KMS-11 (cell line): ENCODE measurements at regions not wholly inside any gene's neighbourhood (a gene's known extent, or its start where the extent isn't known, plus 50 kb on each side); places are given as distances from the start of the nearest gene placed in this dataset.

Source experiments
- H2AFZ ChIP-seq: fragments of 200-600 bp; sonication (generic); 2 replicates; pipeline ENCODE4 v1.6.1; 2016; ENCODE audit warnings: antibody characterized with exemption, mixed run types, low read depth
- H3K27ac ChIP-seq: fragments of 200-600 bp; sonication (generic); 2 replicates; pipeline ENCODE4 v1.6.1; 2016; ENCODE audit warnings: mild to moderate bottlenecking, mixed run types
- H3K27me3 ChIP-seq: fragments of 200-600 bp; sonication (generic); 2 replicates; pipeline ENCODE4 v1.6.1; 2017; ENCODE audit warnings: mild to moderate bottlenecking, low read depth, mixed run types, moderate library complexity; ENCODE audit not compliant: insufficient read depth
- H3K36me3 ChIP-seq: fragments of 200-600 bp; sonication (generic); 2 replicates; pipeline ENCODE4 v1.6.1; 2017; ENCODE audit warnings: mild to moderate bottlenecking, mixed run types; ENCODE audit not compliant: insufficient read depth
- H3K4me1 ChIP-seq: fragments of 200-600 bp; sonication (generic); 2 replicates; pipeline ENCODE4 v1.6.1; 2016; ENCODE audit warnings: mild to moderate bottlenecking, low read depth, mixed run types; ENCODE audit not compliant: poor library complexity, severe bottlenecking
- H3K4me2 ChIP-seq: fragments of 200-600 bp; sonication (generic); 2 replicates; pipeline ENCODE4 v1.7.0; 2016; ENCODE audit warnings: mild to moderate bottlenecking, mixed run types
- H3K4me3 ChIP-seq: fragments of 200-600 bp; sonication (generic); IDR thresholded peaks from 2 replicates; pipeline ENCODE4 v1.6.1; 2017; ENCODE audit warnings: low read depth, low read length, mixed read lengths; ENCODE audit not compliant: insufficient read depth
- H3K79me2 ChIP-seq: fragments of 200-600 bp; sonication (generic); 2 replicates; pipeline ENCODE4 v1.6.1; 2016; ENCODE audit warnings: low read depth, mixed run types; ENCODE audit not compliant: insufficient read depth
- H3K9ac ChIP-seq: fragments of 200-600 bp; sonication (generic); 2 replicates; pipeline ENCODE4 v1.6.1; 2016; ENCODE audit warnings: mild to moderate bottlenecking, mixed run types
- H4K20me1 ChIP-seq: fragments of 200-600 bp; sonication (generic); 2 replicates; pipeline ENCODE4 v1.6.1; 2016; ENCODE audit warnings: mild to moderate bottlenecking, mixed run types; ENCODE audit not compliant: insufficient read depth
- TF ChIP-seq, protein P1 (sequence below): fragments of 200-600 bp; sonication (generic); conservative IDR thresholded peaks from 2 replicates; pipeline ENCODE4 v1.6.1; 2017; ENCODE audit warnings: low read depth, mild to moderate bottlenecking, antibody characterized with exemption, low read length, moderate library complexity, mixed read lengths

DNA sequence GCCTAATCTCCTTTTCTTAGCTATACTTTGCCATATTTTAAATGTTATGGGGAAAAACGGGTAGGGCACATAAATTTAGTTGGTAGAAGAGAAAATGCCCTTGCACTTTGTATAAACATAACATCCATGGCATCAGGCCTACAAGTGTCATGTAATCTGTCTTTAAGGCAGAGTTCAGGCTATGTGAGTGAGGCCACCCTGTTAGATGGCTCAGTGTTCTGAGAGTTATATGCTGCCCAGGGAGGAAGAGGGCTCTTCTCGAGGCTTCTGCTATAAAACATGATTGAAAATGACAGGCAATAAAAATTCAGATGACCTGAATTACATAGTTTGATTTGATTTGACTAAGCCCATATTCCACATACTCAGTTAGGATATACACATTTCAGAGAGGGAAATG, 553.6 kb upstream of the MAP3K7 start:
- no peak overlapping the region for H3K9ac ChIP-seq
- H4K20me1 ChIP-seq = no peaks in the 10 kb centered on the region
- H3K36me3 ChIP-seq = no peaks in the 10 kb centered on the region
- H2AFZ ChIP-seq = no peak overlapping the region
- H3K27me3 ChIP-seq = no peaks in the 10 kb centered on the region
- H3K4me3 ChIP-seq = no peak overlapping the region
- no peaks in the 10 kb centered on the region for H3K79me2 ChIP-seq
- no peaks in the 10 kb centered on the region for H3K4me1 ChIP-seq
- H3K27ac ChIP-seq = no peak overlapping the region
- H3K4me2 ChIP-seq = no peak overlapping the region
- TF ChIP-seq, protein P1, sequence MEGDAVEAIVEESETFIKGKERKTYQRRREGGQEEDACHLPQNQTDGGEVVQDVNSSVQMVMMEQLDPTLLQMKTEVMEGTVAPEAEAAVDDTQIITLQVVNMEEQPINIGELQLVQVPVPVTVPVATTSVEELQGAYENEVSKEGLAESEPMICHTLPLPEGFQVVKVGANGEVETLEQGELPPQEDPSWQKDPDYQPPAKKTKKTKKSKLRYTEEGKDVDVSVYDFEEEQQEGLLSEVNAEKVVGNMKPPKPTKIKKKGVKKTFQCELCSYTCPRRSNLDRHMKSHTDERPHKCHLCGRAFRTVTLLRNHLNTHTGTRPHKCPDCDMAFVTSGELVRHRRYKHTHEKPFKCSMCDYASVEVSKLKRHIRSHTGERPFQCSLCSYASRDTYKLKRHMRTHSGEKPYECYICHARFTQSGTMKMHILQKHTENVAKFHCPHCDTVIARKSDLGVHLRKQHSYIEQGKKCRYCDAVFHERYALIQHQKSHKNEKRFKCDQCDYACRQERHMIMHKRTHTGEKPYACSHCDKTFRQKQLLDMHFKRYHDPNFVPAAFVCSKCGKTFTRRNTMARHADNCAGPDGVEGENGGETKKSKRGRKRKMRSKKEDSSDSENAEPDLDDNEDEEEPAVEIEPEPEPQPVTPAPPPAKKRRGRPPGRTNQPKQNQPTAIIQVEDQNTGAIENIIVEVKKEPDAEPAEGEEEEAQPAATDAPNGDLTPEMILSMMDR = no peak

DNA sequence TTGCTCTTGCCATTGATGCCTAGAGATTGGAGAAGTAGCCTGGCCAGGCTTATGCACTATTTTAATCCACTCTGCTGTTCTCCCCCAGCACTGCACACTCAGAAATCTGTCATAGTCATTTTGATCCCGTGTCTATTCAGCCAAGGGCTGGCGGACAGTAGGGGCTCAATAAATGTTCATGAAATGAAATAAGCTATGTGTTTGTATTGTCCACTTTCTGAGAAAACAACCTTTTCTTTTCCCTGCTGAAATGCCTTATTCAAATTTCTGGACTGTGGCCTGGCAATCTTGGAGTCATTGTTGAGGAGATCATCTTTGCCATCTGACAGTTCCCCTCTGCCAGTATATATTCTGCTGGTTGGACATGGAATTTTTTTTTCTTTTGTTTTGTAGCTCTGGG, 550.4 kb upstream of the MAP3K7 start:
- TF ChIP-seq, protein P1 = no peak
- Histone ChIP-seq H3K36me3 (no peaks in the 10 kb centered on the region), H2AFZ (no peak overlapping the region)

DNA sequence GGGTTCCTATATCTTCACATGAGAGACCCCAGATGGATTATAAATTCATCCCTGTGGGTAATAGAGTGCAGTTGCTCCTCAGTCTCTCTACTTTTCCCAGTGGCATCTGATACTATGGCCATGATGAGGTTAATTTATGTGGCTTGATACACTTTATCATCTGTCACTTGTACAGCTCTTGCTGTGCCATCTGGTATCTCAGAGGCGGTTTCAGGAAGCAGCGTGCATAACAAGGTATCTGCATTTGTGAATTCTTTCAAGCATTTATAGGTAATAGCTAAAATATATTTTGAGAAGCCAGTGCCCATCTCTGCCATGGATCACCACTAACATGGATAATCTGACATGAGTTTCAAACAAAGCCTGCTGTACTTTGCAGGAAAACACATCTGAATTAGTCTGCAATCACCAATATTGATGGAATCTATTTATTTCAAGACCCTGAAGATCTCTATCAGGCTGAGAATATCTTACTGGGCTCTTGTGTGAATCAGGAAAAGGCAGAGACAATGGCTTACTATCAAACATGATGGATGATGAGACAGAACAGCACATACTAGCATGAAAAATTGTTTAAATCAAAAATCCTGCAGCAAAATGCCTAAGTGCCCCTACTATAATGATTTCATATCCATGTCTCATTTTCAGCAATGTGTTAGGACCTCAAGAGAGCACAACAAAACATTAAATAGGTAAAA, 548.7 kb upstream of the MAP3K7 start:
- Histone ChIP-seq H3K9ac (no peak overlapping the region), H3K36me3 (no peaks in the 10 kb centered on the region), H3K4me1 (no peaks in the 10 kb centered on the region), H3K79me2 (no peaks in the 10 kb centered on the region), H2AFZ (no peak overlapping the region), H3K27ac (no peak overlapping the region), H3K27me3 (no peaks in the 10 kb centered on the region), H4K20me1 (no peaks in the 10 kb centered on the region), H3K4me2 (no peak overlapping the region), H3K4me3 (no peak overlapping the region)
- TF ChIP-seq, protein P1 = no peak

More for the DNA sequence above, 550.4 kb upstream of the MAP3K7 start:
- Histone ChIP-seq H3K4me2 (no peak overlapping the region), H3K27ac (no peak overlapping the region), H3K4me1 (no peaks in the 10 kb centered on the region), H4K20me1 (no peaks in the 10 kb centered on the region), H3K27me3 (no peaks in the 10 kb centered on the region), H3K4me3 (no peak overlapping the region), H3K9ac (no peak overlapping the region), H3K79me2 (no peaks in the 10 kb centered on the region)

DNA sequence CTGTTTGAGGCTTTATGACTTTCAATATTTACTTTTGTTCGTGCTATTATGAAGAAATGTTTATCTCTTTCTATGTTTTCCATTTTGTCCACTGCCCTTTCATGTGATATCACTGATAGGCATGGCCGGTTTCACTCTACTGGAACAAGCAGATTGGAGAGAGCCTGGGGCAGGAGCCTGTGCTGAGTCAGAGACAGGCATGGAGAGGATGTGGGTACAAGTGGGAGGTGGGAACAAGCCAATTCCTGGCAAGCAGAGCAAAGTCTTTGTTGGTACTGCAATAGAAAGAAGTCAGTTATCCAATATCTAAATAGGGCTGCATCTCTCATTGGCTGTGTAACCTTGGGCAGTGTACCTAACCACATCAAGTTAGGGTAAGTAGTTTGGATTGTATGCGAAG, 545.6 kb upstream of the MAP3K7 start:
- TF ChIP-seq, protein P1 = no peak
- Histone ChIP-seq H4K20me1 (no peaks in the 10 kb centered on the region), H3K36me3 (no peaks in the 10 kb centered on the region), H3K4me2 (no peak overlapping the region), H3K4me1 (no peaks in the 10 kb centered on the region), H2AFZ (no peak overlapping the region), H3K27ac (no peak overlapping the region), H3K9ac (no peak overlapping the region), H3K4me3 (no peak overlapping the region), H3K27me3 (no peaks in the 10 kb centered on the region), H3K79me2 (no peaks in the 10 kb centered on the region)
